Stimulated activated naive B cell treated with anti-CD40 and anti-IgM and Interleukin-4, amounts not matched to agents 10 μg/mL and 1 μg/mL and 100 μg/mL, for 72 hours (primary cell): ENCODE measurements at regions not wholly inside any gene's neighbourhood (a gene's known extent, or its start where the extent isn't known, plus 50 kb on each side); places are given as distances from the start of the nearest gene placed in this dataset.

Experiments
- ATAC-seq, 2 donors: fragments of 150-1000 bp; cut with Tn5 transposase; replicated peaks; 2 replicates each; pipeline ENCODE4 v1.10.0; 2021; ENCODE audit warnings: moderate library complexity in 1 of 2
- DNase-seq: peaks from one replicate; pipeline ENCODE4 v3.0.0; 2021
- H3K27ac Mint-ChIP-seq: one replicate; pipeline ENCODE4 v1.8.0; 2022; ENCODE audit warnings: mild to moderate bottlenecking, mixed read lengths
- H3K27me3 Mint-ChIP-seq, 2 donors: one replicate each; pipeline ENCODE4 v1.8.0; 2022; ENCODE audit warnings: mixed read lengths in 2 of 2
- H3K36me3 Mint-ChIP-seq, 2 donors: one replicate each; pipeline ENCODE4 v1.8.0; 2022; ENCODE audit warnings: mixed read lengths in 2 of 2, mild to moderate bottlenecking in 1 of 2
- H3K4me1 Mint-ChIP-seq, 2 donors: one replicate each; pipeline ENCODE4 v1.8.0; 2022; ENCODE audit warnings: mixed read lengths in 2 of 2, mild to moderate bottlenecking in 1 of 2
- H3K4me3 Mint-ChIP-seq, 2 donors: one replicate each; pipeline ENCODE4 v1.8.0; 2022; ENCODE audit warnings: mild to moderate bottlenecking in 2 of 2, mixed read lengths in 2 of 2, moderate library complexity in 1 of 2
- H3K9me3 Mint-ChIP-seq, 2 donors: one replicate each; pipeline ENCODE4 v1.8.0; 2022; ENCODE audit warnings: mixed read lengths in 2 of 2, mild to moderate bottlenecking in 1 of 2

DNA sequence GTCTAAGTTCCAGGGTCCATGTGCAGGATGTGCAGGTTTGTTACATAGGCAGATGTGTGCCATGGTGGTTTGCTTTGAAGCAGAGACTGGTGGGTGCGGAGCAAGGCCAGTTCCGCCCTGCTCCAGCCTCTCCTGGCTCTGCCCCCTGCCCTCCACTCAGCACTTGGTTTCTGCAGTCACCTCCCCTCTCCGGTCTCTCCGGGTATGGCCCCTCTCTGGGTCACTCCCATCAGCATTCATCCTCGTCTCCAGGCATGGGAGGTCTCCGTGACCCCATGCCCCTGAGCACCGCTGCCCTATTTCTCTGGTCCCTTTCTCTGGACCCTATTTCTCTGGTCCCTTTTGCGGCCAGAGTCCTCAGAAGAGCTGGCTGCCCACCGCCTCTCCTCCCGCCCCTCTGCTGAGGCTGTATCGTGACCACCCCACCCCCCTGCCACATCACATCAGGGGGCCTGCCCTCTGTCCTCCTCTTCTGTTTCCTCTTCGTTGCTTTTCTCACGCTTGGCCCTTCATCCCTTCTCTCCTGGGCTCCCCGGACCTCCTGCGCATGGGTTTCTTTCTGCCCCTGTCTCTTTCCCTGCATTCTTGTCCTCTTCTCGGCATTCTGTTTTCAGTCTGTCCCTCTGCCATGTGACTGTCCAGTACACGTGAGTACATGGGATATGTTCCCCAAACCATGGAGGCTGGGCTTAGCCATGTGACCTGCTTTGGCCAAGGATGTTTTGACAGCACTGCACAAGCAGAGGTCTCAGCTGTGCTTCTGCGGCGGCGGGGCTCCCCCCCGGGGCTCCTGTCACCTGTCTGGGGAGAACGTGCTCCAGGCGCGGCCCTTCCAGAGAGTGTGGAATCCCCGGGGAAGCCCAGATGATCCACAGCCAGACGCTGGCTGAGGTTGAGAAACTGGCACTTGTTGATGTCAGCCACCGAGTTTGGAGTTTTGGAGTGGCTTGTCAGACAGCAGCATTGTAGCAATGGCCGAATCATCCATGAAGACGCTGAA lies 54.4 kb upstream of the C1orf174 start:
- Mint-ChIP-seq H3K4me1 (peaks cover 5 to 12% of the 10 kb centered on the region in 2 donors), H3K36me3 (no peaks in the 10 kb centered on the region), H3K27me3 (peaks cover 28 to 30% of the 10 kb centered on the region in 2 donors), H3K9me3 (peaks cover 0 to 3% of the 10 kb centered on the region in 2 donors), H3K27ac (no peak overlapping the region), H3K4me3 (no peak overlapping the region)
- ATAC-seq: no peak
- no peak for DNase-seq

DNA sequence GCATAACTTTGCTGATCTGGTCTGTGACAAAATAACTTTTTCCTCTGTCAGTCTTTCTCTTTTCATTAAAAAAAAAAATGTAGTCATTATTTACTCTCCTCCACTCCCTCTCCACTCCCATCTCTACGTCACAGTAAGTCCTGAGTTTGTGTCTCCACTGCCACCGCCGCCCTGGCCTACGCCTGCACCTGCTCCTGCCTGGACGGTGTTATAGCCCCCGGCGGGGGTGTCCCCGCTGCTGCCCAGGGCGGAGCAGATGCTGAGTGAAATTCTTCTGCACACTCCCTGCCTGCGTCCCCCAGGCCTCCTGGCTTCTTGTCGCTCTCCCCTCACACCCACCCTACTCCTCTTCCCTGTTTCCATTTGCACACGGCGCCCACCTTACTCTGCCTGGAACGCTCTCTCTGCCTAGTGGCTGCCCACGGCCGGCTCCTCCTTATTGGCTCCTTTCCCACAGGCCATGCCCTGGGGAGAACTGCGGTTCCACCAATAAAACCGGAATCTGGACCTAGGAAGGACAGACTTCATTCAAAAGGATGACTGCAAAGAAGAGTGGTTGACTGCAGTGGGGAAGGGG lies 55.2 kb upstream of the C1orf174 start:
- Mint-ChIP-seq H3K27me3 (peaks cover 26 to 28% of the 10 kb centered on the region in 2 donors), H3K27ac (no peak overlapping the region), H3K4me1 (peaks cover 5 to 12% of the 10 kb centered on the region in 2 donors), H3K4me3 (no peak overlapping the region), H3K9me3 (peaks cover 0 to 1% of the 10 kb centered on the region in 2 donors), H3K36me3 (no peaks in the 10 kb centered on the region)
- no peak for DNase-seq
- ATAC-seq: no peak

DNA sequence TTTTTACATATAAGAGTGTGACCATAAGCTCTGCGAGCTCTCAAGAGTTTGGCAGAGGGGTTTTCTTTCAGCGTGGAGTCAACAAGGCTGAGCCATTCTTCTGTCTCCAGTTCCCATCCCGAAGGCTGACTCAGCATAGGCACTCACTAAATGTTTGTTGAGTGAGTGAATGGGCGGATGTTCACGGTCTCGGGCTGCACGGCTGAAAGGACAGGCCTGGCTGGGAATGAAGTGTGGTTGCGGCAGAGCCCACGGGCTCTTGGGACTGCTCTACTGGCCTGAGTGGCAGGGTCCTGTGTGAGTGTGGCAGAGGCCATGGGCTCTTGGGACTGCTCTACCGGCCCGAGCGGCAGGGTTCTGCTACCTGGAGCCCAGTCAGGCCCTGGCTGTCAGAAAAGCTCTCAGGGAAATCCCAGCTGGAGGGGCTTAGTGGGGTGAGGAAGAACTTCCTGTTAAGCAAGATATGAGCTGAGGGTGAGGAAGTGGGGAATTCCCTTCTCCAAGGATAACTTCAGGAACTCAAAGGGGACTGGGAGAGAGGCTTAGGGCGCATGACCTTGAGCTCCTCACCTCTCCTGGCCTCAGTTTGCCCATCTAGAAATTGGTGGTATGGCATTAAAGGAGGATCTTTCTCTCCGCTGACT lies 56.6 kb upstream of the C1orf174 start:
- DNase-seq: no peak
- H3K27ac Mint-ChIP-seq: no peak overlapping the region
- no peak for ATAC-seq
- H3K36me3 Mint-ChIP-seq: no peaks in the 10 kb centered on the region
- H3K4me1 Mint-ChIP-seq: peaks cover 5 to 12% of the 10 kb centered on the region in 2 donors
- H3K4me3 Mint-ChIP-seq: no peak overlapping the region
- peaks cover 22 to 28% of the 10 kb centered on the region in 2 donors for H3K27me3 Mint-ChIP-seq
- no peaks in the 10 kb centered on the region for H3K9me3 Mint-ChIP-seq

DNA sequence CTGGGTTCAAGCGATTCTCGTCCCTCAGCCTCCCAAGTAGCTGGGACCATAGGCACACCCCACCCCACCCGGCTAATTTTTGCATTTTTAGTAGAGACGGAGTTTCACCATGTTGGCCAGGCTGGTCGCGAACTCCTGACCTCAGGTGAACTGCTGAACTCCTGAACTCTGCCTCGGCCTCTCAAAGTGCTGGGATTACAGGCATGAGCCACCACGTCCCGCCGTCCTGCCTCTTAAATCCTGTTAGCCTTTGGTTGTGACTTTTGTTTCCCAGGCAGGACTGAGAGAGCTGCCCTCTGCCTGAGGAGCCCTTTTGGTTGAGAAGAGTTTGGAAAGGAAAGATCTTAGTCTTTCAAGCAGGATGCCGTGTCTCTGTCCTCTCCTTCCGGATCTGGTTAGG lies 59.3 kb upstream of the C1orf174 start:
- H3K36me3 Mint-ChIP-seq: no peaks in the 10 kb centered on the region
- ATAC-seq (no peak), DNase-seq (no peak)
- no peak overlapping the region for H3K27ac Mint-ChIP-seq
- no peak overlapping the region for H3K4me3 Mint-ChIP-seq
- no peaks in the 10 kb centered on the region for H3K9me3 Mint-ChIP-seq
- H3K27me3 Mint-ChIP-seq: peaks cover 10 to 11% of the 10 kb centered on the region in 2 donors
- H3K4me1 Mint-ChIP-seq: peaks cover 5 to 12% of the 10 kb centered on the region in 2 donors

DNA sequence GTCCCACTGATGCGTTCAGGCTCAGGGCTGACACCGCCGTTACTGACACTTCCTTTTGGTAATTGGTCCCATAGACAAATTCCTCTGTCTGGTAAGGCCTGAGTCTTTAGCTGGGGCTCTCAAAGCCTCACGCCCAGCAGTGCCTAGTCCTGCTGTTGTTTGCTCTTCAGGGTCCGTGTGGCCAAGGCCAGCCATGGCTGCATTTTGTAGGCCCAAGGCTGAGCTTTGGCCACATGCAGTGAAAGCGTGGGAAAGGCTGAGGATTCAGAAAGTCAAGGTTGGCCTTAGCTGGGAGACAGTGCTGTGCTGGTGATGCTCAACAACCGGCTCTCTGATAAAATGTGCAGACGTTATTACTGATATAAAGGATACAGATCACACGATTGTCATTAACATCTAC lies 63.5 kb upstream of the C1orf174 start:
- Mint-ChIP-seq H3K36me3 (no peaks in the 10 kb centered on the region), H3K4me3 (no peak overlapping the region), H3K9me3 (peaks cover 3 to 5% of the 10 kb centered on the region in 2 donors), H3K27me3 (peaks cover 8 to 9% of the 10 kb centered on the region in 2 donors), H3K4me1 (no peaks in the 10 kb centered on the region), H3K27ac (no peak overlapping the region)
- no peak for DNase-seq
- no peak for ATAC-seq

DNA sequence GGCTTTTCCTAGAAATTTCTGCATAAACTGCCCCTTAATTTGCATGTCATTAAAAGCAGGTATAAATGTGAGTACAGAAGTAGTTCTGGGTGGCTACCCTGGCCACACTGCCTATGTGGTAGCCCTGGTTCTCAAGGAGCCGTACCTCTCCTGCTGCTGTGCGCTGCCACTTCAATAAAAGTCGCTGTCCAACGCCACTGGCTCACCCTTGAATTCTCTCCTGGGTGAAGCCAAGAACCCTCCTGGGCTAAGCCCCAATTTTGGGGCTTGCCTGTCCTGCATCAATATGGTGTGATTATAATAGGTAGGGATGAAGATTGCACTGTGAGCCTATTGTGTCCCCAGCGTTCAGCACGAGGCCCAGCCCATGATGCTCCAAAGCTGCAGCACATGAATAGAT lies 65.6 kb upstream of the C1orf174 start:
- no peak overlapping the region for H3K27ac Mint-ChIP-seq
- DNase-seq (no peak), ATAC-seq (no peak)
- H3K36me3 Mint-ChIP-seq: no peaks in the 10 kb centered on the region
- no peak overlapping the region for H3K4me3 Mint-ChIP-seq
- peaks cover 8 to 17% of the 10 kb centered on the region in 2 donors for H3K27me3 Mint-ChIP-seq
- peaks cover 5% of the 10 kb centered on the region in 2 donors for H3K9me3 Mint-ChIP-seq
- no peaks in the 10 kb centered on the region for H3K4me1 Mint-ChIP-seq

DNA sequence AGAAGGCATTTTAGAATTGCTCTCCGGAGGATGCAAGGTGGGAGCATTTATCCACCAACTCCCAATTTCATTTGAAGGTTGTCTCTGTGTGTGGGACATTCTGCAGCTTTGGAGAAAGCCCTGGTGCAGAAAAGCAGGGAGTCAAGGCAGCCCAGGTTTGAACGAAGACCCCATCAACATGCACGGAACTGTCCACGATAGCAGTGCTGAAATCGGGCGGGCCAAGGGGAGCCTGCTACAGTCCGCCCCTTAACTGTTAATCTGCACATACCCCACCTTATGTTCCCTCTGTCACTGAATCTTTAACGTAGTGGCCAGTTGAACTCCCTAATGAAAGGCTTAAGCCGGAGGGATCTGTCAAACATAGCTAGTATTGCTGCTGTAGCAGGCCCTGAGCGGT lies 68.8 kb upstream of the C1orf174 start:
- H3K9me3 Mint-ChIP-seq: peaks cover 5% of the 10 kb centered on the region in 2 donors
- no peak overlapping the region for H3K27ac Mint-ChIP-seq
- H3K36me3 Mint-ChIP-seq: no peaks in the 10 kb centered on the region
- DNase-seq: no peak
- no peak overlapping the region for H3K4me3 Mint-ChIP-seq
- H3K4me1 Mint-ChIP-seq: peaks cover 0 to 1% of the 10 kb centered on the region in 2 donors
- peaks cover 8 to 21% of the 10 kb centered on the region in 2 donors for H3K27me3 Mint-ChIP-seq
- no peak for ATAC-seq

DNA sequence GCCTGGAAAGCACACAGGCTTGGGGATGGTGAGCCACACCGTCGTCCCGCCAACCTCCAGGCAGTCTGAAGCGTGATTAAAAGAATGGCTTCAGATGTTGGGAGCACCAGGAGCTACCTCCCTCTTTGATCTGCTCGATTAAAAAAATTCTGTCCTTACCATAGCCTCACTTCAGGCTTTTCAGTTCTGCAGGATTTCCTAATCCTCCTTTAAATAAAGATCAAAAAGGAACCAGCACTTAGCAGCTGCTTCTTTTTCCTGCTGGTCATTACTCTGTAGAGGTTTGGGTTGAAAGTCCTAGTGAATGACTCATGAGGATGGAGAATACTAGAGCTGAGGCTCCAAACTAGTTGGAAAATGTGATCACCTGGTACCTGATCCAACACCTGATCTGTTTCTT lies 71.9 kb upstream of the C1orf174 start:
- no peak overlapping the region for H3K27ac Mint-ChIP-seq
- DNase-seq: no peak

DNA sequence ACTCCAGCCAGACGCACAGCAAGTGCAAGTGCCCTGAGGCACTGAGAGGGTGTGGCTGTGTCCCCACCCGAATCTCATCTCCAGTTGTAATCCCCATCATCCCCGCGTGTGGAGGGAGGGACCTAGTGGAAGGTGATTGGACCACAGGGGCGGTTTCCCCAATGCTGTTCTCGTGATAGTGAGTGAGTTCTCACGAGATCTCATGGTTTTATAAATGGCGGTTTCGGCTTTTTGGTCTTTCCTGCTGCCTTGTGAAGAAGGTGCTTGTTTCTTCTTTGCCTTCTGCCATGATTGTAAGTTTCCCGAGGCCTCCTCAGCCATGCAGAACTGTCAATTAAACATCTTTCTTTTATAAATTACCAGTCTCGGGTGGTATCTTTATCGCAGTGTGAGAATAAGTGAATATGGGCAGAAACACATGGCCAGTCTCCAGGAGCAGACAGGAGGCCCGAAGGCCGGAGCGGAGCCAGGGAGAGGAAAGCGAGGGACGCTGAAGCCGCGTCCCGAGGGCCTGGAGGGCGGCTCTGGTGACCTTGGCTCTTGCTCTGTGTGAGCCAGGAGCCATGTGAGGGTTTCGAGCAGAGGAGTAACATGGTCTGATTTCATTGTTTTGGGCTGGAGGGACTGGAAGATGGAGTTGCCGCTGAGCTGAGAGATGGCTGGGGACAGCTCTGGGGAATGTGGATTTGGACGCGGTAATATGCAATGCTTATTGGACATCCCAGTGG lies 76.0 kb upstream of the C1orf174 start:
- ATAC-seq (no peak), DNase-seq (no peak)
- H3K27ac Mint-ChIP-seq: no peak overlapping the region
- peaks cover 0 to 7% of the 10 kb centered on the region in 2 donors for H3K9me3 Mint-ChIP-seq
- peaks cover 0 to 1% of the 10 kb centered on the region in 2 donors for H3K4me1 Mint-ChIP-seq
- H3K36me3 Mint-ChIP-seq: peaks cover 0 to 6% of the 10 kb centered on the region in 2 donors
- no peak overlapping the region for H3K4me3 Mint-ChIP-seq
- H3K27me3 Mint-ChIP-seq: peaks cover 26% of the 10 kb centered on the region in 2 donors

More for the DNA sequence above, 71.9 kb upstream of the C1orf174 start:
- no peak overlapping the region for H3K4me3 Mint-ChIP-seq
- peaks cover 0 to 1% of the 10 kb centered on the region in 2 donors for H3K4me1 Mint-ChIP-seq
- peaks cover 3 to 5% of the 10 kb centered on the region in 2 donors for H3K9me3 Mint-ChIP-seq
- peaks cover 18 to 31% of the 10 kb centered on the region in 2 donors for H3K27me3 Mint-ChIP-seq
- ATAC-seq: no peak
- H3K36me3 Mint-ChIP-seq: no peaks in the 10 kb centered on the region

DNA sequence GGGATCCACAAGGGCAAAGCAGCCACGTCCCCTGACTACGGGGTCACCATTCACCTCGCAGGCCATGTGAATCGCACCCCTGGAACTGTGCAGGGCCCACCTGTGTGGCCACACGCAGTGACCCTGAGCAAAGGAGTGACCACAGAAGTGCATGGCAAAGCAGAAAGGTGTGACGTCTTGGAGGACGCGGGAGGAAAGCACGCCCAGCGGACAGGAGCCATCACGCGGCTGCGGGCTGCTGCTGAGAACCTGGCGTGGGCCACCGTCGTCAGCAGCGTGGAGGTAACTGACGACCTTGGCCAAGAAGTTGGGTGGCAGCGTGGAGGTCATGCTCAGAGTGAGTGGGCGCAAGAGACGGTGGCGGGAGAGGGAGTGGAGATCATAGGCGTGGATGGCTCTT lies 76.7 kb upstream of the C1orf174 start:
- no peak for ATAC-seq
- peaks cover 0 to 3% of the 10 kb centered on the region in 2 donors for H3K4me1 Mint-ChIP-seq
- peaks cover 26 to 30% of the 10 kb centered on the region in 2 donors for H3K27me3 Mint-ChIP-seq
- H3K4me3 Mint-ChIP-seq: no peak overlapping the region
- H3K36me3 Mint-ChIP-seq: peaks cover 0 to 6% of the 10 kb centered on the region in 2 donors
- H3K9me3 Mint-ChIP-seq: peaks cover 0 to 7% of the 10 kb centered on the region in 2 donors
- no peak overlapping the region for H3K27ac Mint-ChIP-seq
- no peak for DNase-seq

DNA sequence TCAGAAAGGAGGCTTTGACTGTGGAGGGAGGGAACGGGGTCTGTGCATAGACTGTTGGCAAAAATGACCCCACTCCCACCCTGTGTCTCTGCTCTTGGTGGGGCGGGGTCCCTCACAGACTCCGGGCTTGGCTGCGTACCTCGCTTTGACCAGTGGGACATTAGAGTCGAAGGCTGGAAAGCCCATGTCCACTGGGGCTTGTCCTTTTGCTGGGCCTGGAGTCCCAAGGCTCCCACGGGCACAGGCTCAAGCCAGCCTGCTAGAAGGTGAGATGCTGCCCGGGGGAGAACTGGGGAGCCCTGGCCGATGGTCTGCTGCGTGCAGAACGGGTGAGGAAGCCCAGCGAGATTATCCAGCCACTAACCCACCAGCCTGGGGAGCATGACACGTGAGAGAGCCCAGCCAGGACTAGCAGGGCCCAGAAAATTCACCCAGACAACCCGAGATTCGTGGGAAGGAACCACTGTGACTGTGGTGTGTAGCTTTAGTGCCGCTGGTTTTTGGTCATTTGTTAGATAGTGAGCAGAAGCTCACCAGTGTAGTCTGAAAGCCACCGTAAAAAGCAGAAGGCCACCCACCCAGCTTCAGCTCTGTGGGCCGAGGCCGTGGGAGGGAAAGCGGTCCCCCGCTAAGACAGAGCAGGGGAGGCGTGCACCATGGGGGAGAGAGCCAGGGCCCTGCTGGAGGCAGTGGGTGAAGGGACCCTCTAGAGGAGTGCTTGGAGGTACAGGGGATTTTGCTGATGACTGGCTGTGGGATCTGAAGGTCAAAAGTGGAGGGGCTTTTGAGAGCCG lies 78.3 kb upstream of the C1orf174 start:
- Mint-ChIP-seq H3K27me3 (peaks cover 33 to 46% of the 10 kb centered on the region in 2 donors), H3K36me3 (peaks cover 0 to 6% of the 10 kb centered on the region in 2 donors), H3K4me3 (no peak overlapping the region), H3K4me1 (peaks cover 2 to 19% of the 10 kb centered on the region in 2 donors), H3K9me3 (peaks cover 0 to 7% of the 10 kb centered on the region in 2 donors), H3K27ac (no peak overlapping the region)
- no peak for ATAC-seq
- no peak for DNase-seq

DNA sequence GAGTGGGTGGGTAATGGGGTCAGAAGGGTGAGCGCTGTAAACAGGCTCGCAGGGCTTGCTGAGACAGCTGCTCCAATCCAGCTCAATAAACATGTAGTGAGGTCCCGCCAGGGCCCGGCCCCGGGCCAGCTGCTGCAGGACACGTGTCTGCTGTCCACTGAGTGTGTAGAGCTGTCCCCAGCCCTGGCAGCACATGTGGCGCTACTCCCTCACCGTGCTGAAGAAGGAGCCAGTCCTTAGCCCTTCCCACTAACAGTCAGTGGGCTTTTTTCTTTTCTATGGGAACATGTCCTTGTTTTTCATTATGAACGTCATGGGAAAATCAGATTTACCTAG lies 78.9 kb upstream of the C1orf174 start:
- H3K27me3 Mint-ChIP-seq: peaks cover 33 to 48% of the 10 kb centered on the region in 2 donors

DNA sequence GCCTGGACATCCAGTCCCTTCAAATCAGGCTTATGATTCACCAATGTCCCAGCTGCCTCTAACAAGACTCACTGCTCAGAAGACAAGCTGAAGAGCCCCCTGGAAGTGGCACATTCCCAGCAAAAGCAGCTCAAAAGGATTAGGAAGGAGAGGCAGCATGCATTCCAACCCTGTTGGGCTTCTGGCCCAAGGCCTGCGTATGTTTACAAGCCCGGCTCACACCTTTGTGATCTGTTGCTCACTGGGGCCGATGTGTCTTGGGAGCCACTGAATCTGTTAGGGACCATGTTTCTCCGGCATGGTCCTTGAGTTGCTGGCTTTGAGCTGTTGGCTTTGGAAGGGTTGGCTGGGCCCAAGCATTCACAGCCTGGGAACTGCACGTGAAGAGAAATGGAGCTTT lies 81.2 kb upstream of the C1orf174 start:
- Mint-ChIP-seq H3K4me1 (peaks cover 5 to 30% of the 10 kb centered on the region in 2 donors), H3K36me3 (peaks cover 0 to 6% of the 10 kb centered on the region in 2 donors), H3K4me3 (no peak overlapping the region), H3K27ac (no peak overlapping the region), H3K27me3 (peaks cover 25 to 45% of the 10 kb centered on the region in 2 donors), H3K9me3 (peaks cover 0 to 7% of the 10 kb centered on the region in 2 donors)
- ATAC-seq: no peak
- no peak for DNase-seq

More for the DNA sequence above, 78.9 kb upstream of the C1orf174 start:
- Mint-ChIP-seq H3K27ac (no peak overlapping the region), H3K4me3 (no peak overlapping the region), H3K36me3 (peaks cover 0 to 6% of the 10 kb centered on the region in 2 donors), H3K9me3 (peaks cover 0 to 7% of the 10 kb centered on the region in 2 donors), H3K4me1 (peaks cover 2 to 19% of the 10 kb centered on the region in 2 donors)
- DNase-seq: no peak
- ATAC-seq: no peak
